Ovary (tissue), 3 donors: ENCODE measurements at regions not wholly inside any gene's neighbourhood (a gene's known extent, or its start where the extent isn't known, plus 50 kb on each side); places are given as distances from the start of the nearest gene placed in this dataset.

ENCODE experiments used
- CTCF ChIP-seq, 3 donors: fragments of 450-650 bp in 2 of 3; fragments of 200-600 bp in 1 of 3; IDR thresholded peaks; one replicate each; pipeline versions ENCODE4 v1.5.1 to v1.8.0; 2016 to 2022; ENCODE audit warnings: antibody characterized with exemption in 3 of 3, mild to moderate bottlenecking in 1 of 3
- EP300 ChIP-seq: sonication (generic); formaldehyde crosslinking; IDR thresholded peaks from one replicate; pipeline ENCODE4 v1.6.1; 2017; ENCODE audit warnings: antibody characterized with exemption
- POLR2A ChIP-seq: fragments of 450-650 bp; IDR thresholded peaks from one replicate; pipeline ENCODE4 v1.6.1; 2017; ENCODE audit warnings: antibody characterized with exemption, mild to moderate bottlenecking, moderate library complexity
- donor health status: DM: no; HTN: no; CAD: no.

DNA sequence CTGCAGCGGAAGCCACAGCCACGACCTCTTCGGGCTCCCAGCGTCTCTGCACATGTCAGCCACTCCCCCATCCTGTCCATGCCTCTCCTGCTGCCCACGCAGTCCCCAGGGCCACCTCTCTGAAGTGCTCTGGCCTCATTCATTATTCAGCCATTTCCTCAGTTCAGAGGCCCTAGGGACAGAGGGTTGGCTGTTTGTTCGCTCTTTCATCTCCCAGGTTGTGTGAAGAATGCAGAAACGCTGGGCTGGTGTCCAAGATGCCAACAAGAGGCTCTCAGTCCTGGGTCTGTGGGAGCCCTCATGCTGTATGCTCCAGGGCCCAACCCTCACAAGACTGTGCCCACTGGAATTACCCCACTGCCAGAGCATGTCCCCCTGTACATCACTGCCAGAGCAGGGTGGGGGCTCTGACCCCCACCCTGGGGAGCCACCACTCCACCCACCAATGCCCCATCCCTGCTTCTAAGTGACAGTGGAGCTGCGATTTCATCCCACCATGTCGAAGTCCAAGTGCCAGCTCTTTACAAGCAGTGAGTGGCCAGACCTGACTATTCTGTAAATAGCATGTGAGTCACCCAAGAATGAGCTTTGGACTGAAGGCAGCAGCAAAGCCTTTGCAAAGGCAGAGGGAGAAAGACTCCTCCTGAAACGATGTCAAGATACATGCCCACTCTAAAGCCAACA is 209.6 kb downstream of the BUD13 start:
- TF ChIP-seq CTCF (IDR thresholded peaks at IDR 0.05), result no peak
- TF ChIP-seq EP300, result no peak
- TF ChIP-seq POLR2A, result no peak
